OCI-LY7 (cell line): ENCODE measurements at regions not wholly inside any gene's neighbourhood (a gene's known extent, or its start where the extent isn't known, plus 50 kb on each side); places are given as distances from the start of the nearest gene placed in this dataset.

Source experiments
- BruUV-seq: library from RNA; stranded (reverse); fragments of 400-500 nt; replicated peaks from 2 replicates; lab custom pipeline; 2021; lab: Mats Ljungman, UMichigan
- CTCF ChIA-PET: fragments of 300-600 bp; sonication (Branson Sonifier 250); formaldehyde crosslinking; loops from one replicate; lab custom pipeline; 2022; ENCODE audit warnings: antibody characterized with exemption; ENCODE audit not compliant: unreplicated experiment; lab: Charles Lee
- POLR2A ChIA-PET: fragments of 300-600 bp; sonication (Branson Sonifier 250); formaldehyde crosslinking; loops from one replicate; lab custom pipeline; 2022; ENCODE audit warnings: antibody characterized with exemption; lab: Charles Lee
- DNase-seq: peaks from one replicate; pipeline ENCODE4 v3.0.0-alpha.2; 2015; ENCODE audit warnings: low spot score
- H2AFZ ChIP-seq: fragments of 200-600 bp; sonication (generic), shearing (Covaris generic); 2 replicates; pipeline ENCODE4 v1.6.1; 2014; ENCODE audit warnings: mild to moderate bottlenecking, antibody characterized with exemption, low read length, moderate library complexity
- H3K27ac ChIP-seq: fragments of 200-600 bp; sonication (generic); 2 replicates; pipeline ENCODE4 v1.5.1; 2014; ENCODE audit warnings: mixed run types, low read depth, mild to moderate bottlenecking, moderate library complexity, low read length, inconsistent platforms; ENCODE audit not compliant: poor library complexity, severe bottlenecking
- H3K36me3 ChIP-seq: fragments of 200-600 bp; sonication (generic); 2 replicates; pipeline ENCODE4 v1.6.1; 2014; ENCODE audit warnings: mild to moderate bottlenecking, antibody characterized with exemption, low read length, moderate library complexity, mixed read lengths; ENCODE audit not compliant: insufficient read depth
- H3K4me1 ChIP-seq: fragments of 200-600 bp; sonication (generic); 2 replicates; pipeline ENCODE4 v1.5.1; 2014; ENCODE audit warnings: mild to moderate bottlenecking, low read length; ENCODE audit not compliant: insufficient read depth, poor library complexity, severe bottlenecking
- H3K4me2 ChIP-seq: fragments of 200-600 bp; sonication (generic); 2 replicates; pipeline ENCODE4 v1.6.1; 2014; ENCODE audit warnings: mild to moderate bottlenecking, low read length
- H3K4me3 ChIP-seq: fragments of 200-600 bp; sonication (generic); 2 replicates; pipeline ENCODE4 v1.5.1; 2014; ENCODE audit warnings: mild to moderate bottlenecking, low read depth, low read length; ENCODE audit not compliant: poor library complexity, severe bottlenecking
- H3K79me2 ChIP-seq: fragments of 200-600 bp; sonication (generic); 2 replicates; pipeline ENCODE4 v1.6.1; 2016; ENCODE audit warnings: low read depth, mild to moderate bottlenecking, low read length, moderate library complexity, mixed read lengths; ENCODE audit not compliant: insufficient read depth
- H3K9me2 ChIP-seq: fragments of 200-600 bp; sonication (generic); 2 replicates; pipeline ENCODE4 v1.6.1; 2016; ENCODE audit warnings: mild to moderate bottlenecking, low read length, mixed read lengths; ENCODE audit not compliant: insufficient read depth
- H3K9me3 ChIP-seq: fragments of 200-600 bp; sonication (generic); 2 replicates; pipeline ENCODE4 v1.6.1; 2014; ENCODE audit warnings: mild to moderate bottlenecking, mixed run types, low read length, mixed read lengths
- H4K20me1 ChIP-seq: fragments of 200-600 bp; sonication (generic); 2 replicates; pipeline ENCODE4 v1.6.1; 2014; ENCODE audit warnings: mild to moderate bottlenecking, antibody characterized with exemption, low read length, moderate library complexity, mixed read lengths; ENCODE audit not compliant: insufficient read depth
- EZH2phosphoT487 ChIP-seq: fragments of 200-600 bp; sonication (generic); IDR thresholded peaks from 2 replicates; pipeline ENCODE4 v1.6.1; 2018; ENCODE audit warnings: low read depth, borderline replicate concordance, mild to moderate bottlenecking, mixed run types, antibody characterized with exemption, low read length, moderate library complexity, mixed read lengths
- intact Hi-C: fragments of 100-400 bp; cut with micrococcal nuclease; formaldehyde crosslinking; loops from one replicate; pipeline ENCODE4 v1.10.0; 2022; ENCODE audit not compliant: unreplicated experiment
- TF ChIP-seq, protein P1 (sequence below): fragments of 200-600 bp; sonication (generic); conservative IDR thresholded peaks from 2 replicates; pipeline ENCODE4 v1.5.1; 2014; ENCODE audit warnings: mild to moderate bottlenecking, antibody characterized with exemption, low read length, moderate library complexity, mixed read lengths

DNA sequence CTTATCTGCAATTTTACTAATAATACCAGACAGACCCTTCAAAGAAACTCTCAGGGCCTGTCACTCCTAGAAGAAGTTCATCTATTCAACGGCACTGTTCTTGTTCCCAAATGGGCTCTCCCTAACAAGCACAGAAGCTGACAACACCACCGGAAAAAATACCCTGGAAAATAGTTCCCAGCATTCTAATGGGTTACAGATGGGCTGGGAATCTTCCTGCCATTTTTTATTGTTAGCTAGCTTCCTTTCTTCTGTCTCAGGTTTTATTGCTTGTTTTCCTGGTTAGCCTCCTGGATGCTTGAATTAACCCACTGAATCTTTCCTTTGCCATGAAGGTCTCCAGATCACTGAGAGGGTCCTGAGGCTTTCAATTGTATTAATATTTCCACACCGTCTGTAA is 689.8 kb upstream of the NRP1 start:
- no peak overlapping the region for H3K4me2 ChIP-seq

DNA sequence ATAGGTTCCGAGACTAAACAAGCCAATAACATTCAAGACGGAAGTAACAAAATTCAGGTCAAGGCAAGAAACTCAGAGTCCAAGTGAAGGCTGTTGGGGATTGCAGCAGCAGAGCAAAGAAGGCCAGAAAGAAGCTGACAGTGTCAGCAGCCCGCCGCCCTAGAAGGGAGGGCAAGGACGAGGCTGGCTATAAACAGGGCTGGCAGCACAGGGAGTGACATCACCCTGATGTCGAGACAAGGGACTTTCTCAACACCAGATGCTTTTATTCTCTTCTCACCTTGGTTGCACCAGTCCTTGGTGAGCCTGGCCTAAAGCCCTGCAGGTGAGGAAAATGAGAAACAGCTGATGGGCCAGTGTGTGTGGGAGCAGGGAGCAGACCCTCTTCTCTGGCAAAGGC is 687.7 kb upstream of the NRP1 start:
- Histone ChIP-seq H3K4me3 (no peak overlapping the region), H4K20me1 (no peaks in the 10 kb centered on the region), H3K4me2 (no peak overlapping the region), H3K79me2 (no peaks in the 10 kb centered on the region), H3K9me2 (no peaks in the 10 kb centered on the region), H3K27ac (no peak overlapping the region), H3K36me3 (no peaks in the 10 kb centered on the region), H2AFZ (no peak overlapping the region), H3K9me3 (no peaks in the 10 kb centered on the region), H3K4me1 (no peaks in the 10 kb centered on the region)
- ChIA-PET CTCF (interaction anchor here (0.6 kb wide), 1 partner anchor 710 kb away, joined by 3 read pairs; no protein-coding TSS in a partner anchor), POLR2A (no interaction called here)
- no peak for DNase-seq
- TF ChIP-seq, protein P1, sequence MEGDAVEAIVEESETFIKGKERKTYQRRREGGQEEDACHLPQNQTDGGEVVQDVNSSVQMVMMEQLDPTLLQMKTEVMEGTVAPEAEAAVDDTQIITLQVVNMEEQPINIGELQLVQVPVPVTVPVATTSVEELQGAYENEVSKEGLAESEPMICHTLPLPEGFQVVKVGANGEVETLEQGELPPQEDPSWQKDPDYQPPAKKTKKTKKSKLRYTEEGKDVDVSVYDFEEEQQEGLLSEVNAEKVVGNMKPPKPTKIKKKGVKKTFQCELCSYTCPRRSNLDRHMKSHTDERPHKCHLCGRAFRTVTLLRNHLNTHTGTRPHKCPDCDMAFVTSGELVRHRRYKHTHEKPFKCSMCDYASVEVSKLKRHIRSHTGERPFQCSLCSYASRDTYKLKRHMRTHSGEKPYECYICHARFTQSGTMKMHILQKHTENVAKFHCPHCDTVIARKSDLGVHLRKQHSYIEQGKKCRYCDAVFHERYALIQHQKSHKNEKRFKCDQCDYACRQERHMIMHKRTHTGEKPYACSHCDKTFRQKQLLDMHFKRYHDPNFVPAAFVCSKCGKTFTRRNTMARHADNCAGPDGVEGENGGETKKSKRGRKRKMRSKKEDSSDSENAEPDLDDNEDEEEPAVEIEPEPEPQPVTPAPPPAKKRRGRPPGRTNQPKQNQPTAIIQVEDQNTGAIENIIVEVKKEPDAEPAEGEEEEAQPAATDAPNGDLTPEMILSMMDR, result no peak
- no peak for TF ChIP-seq EZH2phosphoT487
- intact Hi-C loops, result no loop called here
- no TSS peak for BruUV-seq

More for the DNA sequence above, 689.8 kb upstream of the NRP1 start:
- Histone ChIP-seq H3K4me3 (no peak overlapping the region), H3K4me1 (no peaks in the 10 kb centered on the region), H3K9me2 (no peaks in the 10 kb centered on the region), H3K9me3 (no peaks in the 10 kb centered on the region), H4K20me1 (no peaks in the 10 kb centered on the region), H3K36me3 (no peaks in the 10 kb centered on the region), H3K79me2 (no peaks in the 10 kb centered on the region), H2AFZ (no peak overlapping the region), H3K27ac (no peak overlapping the region)
- DNase-seq, result no peak
- ChIA-PET CTCF (no interaction called here), POLR2A (no interaction called here)
- BruUV-seq, result no TSS peak
- intact Hi-C loops, result no loop called here
- TF ChIP-seq, protein P1, result no peak
- TF ChIP-seq EZH2phosphoT487, result no peak

DNA sequence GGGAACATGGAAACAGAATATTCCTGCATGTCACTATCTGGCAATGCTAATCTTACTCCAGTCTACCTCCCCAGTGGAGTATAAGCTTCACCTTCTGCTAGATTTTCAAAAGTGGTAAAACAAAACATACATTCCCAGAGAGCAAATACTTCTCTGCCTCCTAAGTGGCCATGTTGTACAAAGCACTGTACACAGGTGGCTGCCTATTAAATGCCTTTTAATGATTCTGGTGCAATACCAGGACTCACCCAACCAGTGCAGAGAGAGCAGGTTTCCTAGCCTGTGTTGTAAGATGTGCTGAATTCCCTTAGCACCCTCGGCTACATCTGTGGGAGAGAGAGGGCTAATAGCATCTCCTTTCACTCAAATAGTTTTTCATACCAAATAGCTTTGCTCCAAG is 684.3 kb upstream of the NRP1 start:
- ChIA-PET CTCF (no interaction called here), POLR2A (interaction anchor here (0.5 kb wide), 1 partner anchor 14 kb away, joined by 3 read pairs; no protein-coding TSS in a partner anchor)
- TF ChIP-seq EZH2phosphoT487, result no peak
- TF ChIP-seq, protein P1, result no peak
- intact Hi-C loops, result no loop called here
- H2AFZ ChIP-seq, result no peak overlapping the region
- H3K79me2 ChIP-seq, result no peaks in the 10 kb centered on the region
- H3K27ac ChIP-seq, result no peak overlapping the region
- H3K9me2 ChIP-seq, result no peaks in the 10 kb centered on the region
- no peak overlapping the region for H3K4me2 ChIP-seq
- BruUV-seq, result no TSS peak
- H3K4me1 ChIP-seq, result no peaks in the 10 kb centered on the region
- H3K9me3 ChIP-seq, result no peaks in the 10 kb centered on the region
- H3K4me3 ChIP-seq, result no peak overlapping the region
- H3K36me3 ChIP-seq, result no peaks in the 10 kb centered on the region
- H4K20me1 ChIP-seq, result no peaks in the 10 kb centered on the region
- DNase-seq, result no peak
